GM18858 (cell line): ENCODE measurements at regions not wholly inside any gene's neighbourhood (a gene's known extent, or its start where the extent isn't known, plus 50 kb on each side); places are given as distances from the start of the nearest gene placed in this dataset.

Experiments
- ATAC-seq: cut with Tn5 transposase; IDR thresholded peaks from one replicate; pipeline ENCODE4 v1.9.1; 2021; ENCODE audit not compliant: unreplicated experiment

DNA sequence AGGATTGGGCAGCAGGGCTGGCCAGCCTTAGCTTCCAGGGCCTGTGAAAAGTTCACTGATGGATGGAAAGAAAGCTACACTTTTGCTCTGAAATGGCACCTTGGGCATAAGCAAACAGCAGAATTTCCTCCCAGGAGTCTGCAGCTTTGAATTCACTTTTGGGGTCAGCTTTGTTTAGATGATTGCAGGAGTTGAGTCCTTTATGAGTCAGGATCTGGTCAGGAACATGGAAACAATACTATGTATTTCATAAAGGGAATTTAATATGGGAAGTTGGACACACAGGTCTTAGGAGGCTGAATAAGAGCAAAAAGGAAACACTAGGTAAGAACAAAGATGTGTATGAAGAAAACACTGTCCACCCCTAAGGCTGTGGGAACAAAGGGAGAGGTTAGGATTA lies 345.3 kb downstream of the TSN start:
- no peak for ATAC-seq

DNA sequence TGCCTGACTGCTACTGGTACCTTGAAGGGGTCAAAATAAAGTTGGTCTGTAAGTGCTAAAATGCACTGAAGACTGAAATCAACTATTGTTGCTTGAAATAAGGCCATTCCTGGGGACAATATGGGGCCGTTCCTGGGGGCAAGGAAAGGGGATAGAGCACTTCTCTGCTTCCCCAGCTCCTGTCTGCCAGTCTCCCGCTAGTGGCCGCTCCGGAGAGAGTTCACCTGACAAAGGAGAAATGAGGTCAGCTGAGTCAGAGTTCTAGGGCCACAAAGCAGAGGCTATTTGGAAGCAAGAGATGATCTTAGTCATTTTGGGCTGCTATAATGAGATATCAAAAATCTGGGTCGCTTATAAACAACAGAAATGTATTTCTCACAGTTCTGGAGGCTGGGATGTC lies 345.9 kb downstream of the TSN start:
- no peak for ATAC-seq

DNA sequence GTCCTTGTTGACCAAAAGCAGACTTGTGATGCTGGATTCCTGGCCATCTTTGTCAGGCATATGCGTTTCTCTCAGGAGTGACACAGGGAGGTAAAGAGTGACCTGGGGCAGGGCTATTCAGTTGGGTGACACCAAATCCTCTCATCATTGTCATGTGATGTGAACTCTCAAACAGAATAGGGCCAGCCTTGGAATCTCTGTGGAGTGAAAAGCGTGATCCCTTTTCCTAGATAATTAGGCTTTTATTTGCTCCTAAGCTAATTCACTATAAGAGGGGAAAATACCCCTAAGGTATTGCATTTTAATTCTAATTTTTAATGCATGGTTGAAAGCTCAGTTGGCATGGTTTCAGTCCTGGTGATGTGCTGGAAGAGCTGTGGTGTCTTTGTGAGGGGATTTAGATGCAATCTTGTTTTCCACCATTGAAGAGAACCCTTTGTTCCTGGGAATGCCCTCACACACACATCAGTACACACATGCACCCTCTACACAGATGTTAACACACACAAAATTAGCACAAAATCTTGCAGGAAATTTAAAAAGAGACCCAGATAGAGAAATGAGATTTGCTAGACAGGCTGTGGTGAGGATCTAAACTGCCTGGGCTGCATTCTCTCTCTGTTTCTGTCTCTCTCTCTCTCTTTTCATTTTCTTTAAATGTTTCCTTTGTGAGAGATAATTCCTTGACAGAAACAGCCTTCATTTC lies 349.9 kb downstream of the TSN start:
- no peak for ATAC-seq

DNA sequence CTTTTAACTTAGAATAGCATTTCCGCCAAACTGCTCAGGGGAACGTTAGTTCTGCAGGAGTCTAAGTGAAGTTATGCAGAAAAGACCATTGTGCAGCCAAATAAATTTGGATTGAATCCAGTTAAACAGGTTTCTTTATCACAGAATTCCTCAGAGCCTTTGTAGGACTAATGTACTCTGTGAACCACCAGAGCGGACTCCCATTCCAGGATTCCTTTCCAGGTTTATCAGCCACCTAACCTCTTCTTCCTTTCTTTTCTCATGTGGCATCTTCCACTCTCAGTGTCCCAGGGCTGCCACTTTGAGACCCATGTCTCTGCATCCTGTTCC lies 350.4 kb downstream of the TSN start:
- ATAC-seq: no peak

DNA sequence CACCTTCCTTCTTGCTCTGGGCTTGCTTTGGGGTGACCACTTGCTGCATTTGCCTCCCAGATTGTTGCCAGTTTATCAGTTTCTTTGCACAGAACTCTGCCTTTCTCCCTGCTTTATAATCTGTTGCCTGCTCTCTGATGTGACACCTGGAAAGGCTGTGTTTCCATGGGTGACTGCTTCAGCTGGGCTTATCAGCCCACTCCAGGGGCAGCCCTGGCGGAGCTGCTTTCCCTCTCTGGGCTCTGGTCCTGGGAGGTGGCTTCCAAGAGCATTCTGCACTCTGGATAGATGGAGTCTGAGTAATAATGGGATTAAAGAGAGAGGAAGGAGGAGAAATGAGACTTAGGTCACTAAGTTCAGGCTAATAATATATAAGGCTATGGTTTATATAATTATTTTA lies 352.7 kb downstream of the TSN start:
- no peak for ATAC-seq

DNA sequence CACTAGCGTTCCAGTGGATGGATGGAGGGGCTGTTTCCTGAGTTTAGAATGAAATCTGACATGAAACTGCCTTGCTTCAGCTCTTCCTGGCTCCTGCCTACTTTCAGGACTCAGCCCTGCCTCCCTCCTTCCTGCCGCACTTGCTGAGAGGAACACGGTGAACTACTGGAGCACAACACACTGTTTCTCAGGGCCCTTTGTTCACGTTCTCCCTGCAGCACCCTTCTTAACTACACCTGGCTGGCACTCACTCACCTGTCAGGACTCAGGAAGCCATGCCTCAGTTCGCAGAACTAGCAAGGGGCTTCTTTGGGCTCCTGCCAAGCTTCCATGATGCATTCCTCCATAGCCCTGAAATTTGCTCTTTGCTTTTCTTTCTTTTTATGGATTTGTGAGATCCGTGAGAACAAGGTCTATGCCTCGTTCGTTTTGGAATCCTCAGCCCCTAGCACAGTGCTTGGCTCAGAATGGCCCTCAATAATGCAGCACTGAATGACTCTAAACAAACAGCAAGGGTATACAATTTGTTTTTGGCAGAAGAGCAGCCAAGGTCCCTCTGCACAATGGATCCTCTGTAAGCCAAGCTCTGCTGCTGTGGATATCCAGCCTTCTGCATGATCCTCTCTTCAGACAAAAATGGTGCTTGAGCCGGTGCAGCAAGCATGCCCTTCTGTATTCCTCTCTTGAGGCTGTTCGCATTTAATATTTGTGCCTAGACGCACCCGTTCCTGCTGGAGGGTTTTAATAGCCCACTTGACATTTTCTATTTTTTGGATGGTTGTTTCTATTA lies 357.0 kb downstream of the TSN start:
- no peak for ATAC-seq

DNA sequence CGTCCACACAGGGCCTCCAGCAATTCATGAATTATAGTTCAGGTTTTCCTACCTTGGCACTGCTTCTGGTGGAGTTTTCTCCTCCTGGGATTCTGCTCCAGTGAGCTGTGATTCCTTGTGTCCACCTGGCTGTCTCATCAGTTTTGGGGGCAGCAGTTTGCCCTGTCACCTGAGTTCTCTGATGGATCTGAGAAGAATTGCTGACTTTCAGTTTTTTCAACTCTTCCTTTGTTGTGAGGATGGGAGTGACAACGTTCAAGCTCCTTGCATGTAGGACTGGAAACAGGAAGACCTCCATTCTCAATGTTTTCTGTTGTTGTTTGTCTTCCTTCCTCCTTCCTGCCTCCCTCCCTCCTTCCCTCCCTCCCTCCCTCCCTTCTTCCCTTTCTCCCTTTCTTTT lies 359.0 kb downstream of the TSN start:
- no peak for ATAC-seq

DNA sequence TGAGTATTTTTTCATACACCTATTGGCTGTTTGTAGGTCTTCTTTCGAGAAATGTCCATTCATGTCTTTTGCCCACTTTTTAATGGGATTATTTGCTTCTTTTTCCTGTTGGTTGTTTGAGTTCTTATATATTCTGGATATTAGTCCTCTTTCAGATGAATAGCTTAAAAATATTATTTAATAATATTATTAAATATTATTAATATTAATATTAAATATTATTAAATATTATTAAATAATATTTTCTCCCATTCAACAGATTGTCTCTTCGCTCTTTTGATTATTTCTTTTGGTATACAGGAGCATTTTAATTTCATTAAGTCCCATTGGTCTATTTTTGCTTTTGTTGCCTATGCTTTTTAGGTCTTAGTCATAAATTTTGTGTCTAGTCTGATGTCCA lies 361.9 kb downstream of the TSN start:
- ATAC-seq: no peak

DNA sequence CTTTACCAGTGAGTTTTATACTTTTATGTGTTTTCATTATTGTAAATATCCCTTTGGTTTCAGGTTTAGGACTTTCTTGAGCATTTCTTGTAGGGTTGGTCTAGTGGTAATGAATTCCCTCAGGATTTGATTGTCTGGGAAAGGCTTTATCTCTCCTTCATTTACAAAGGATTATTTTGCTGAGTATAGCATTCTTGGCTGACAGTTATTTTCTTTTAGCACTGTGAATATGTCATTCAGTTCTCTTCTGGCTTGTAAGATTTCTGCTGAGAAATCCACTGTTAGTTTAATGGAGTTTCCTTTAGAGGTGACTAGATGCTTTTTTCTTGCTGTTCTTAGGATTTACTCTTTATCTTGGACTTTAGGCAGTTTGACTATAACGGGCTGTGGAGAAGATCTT lies 373.9 kb downstream of the TSN start:
- no peak for ATAC-seq

DNA sequence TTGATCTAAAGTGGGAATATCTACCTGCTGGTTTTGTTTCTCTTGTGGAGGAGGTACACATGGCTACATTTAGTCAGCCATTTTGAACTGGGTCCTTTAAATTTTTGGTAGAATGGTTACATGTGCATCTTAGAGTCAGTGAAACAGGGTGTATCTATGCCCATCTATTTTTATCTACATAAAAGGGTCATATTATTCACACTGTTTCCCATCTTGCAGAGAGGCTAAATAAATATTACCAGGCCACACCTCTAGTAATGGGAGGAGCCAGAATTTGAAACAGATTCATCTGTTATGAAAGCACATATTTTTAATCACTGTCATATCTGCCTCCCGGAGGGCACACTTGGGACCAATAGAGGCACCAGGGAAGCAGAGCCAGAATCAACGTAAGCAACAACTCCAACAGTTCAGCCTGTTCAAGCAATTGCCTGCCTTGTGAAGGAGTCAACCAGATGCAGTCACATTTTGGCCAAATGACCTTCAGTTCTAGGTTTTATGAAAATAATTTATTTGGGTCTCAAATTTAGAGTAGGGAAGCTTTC lies 376.8 kb downstream of the TSN start:
- ATAC-seq: no peak

DNA sequence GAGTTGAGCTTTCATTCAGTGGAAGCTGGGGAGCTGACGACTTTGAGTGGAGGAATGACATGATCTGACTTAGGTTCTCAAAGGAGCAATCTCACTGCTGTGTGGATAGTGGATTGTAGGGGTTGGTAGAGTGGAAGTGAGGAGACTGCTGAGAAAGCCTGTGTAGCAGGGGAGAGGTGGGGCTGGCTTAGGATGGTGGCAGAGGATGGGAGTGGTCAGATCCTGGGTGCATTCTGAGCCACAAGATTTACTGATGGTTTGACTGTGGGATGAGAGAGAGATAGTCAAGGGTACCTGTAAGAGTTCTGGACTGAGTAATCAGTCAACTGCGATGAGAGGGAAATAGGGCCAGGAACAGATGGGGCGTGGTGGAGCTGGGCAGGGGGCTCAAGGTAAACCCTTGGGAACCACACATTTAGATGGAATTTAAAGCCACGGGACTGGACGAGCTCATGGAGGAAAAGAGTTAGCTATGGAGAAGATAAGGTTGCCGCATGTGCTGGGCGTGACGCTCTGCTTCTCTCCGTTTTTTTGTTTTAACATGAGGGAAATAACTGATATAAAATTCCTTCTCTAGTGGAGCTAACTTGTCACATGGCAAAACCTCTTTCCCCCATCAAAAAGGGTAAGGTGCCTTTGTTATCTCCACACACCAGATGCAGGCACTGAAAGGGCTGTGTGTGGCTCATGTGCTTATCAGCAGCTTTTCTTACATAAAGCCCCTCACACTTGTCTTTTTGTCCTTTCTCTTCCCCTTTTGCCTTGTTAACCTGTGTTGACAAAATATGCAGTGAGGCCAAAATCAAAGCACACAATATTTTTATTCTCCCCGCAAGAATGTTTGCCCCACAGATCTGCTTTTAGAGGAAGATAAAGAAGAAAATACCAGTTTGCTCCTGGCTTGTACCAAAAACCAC lies 379.8 kb downstream of the TSN start:
- no peak for ATAC-seq

DNA sequence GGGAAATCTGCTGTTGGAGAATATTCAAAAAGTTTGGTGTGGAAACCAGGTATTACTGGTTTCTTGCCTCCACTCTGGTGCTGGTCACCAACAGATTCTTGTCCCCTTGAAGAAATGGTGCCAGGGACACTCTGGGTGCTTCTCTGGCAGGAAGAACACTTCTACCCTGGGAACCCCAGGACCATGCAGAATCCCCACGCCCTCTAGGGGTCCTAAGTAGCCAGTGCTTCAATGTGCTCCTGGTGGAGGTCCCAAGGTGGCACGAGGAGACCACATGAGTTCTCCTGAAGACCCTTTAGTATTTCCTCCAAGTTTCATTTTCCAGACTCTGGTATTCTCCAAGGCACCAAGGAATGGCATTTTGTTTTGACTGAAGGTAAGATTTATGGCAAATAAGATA lies 380.6 kb downstream of the TSN start:
- ATAC-seq: no peak

DNA sequence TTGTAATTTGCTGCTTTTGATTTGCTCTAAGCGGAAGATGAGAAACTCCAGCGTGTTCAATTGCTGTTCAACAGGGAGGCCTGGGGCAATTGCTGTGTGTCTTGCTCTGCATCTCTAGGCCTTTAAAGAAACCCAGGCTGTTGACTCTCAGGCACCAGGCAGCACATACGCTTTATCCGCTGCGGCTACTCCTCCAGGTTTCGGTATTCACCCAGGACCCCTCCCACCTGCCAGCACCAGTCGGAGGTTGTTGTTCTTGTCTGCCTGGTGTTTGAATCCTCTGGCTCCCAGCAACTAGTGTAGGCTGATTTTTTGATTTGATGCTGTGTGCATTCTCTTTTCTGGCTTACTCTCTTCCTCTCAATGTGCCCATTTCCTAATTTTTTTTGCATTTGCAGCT lies 383.1 kb downstream of the TSN start:
- no peak for ATAC-seq

DNA sequence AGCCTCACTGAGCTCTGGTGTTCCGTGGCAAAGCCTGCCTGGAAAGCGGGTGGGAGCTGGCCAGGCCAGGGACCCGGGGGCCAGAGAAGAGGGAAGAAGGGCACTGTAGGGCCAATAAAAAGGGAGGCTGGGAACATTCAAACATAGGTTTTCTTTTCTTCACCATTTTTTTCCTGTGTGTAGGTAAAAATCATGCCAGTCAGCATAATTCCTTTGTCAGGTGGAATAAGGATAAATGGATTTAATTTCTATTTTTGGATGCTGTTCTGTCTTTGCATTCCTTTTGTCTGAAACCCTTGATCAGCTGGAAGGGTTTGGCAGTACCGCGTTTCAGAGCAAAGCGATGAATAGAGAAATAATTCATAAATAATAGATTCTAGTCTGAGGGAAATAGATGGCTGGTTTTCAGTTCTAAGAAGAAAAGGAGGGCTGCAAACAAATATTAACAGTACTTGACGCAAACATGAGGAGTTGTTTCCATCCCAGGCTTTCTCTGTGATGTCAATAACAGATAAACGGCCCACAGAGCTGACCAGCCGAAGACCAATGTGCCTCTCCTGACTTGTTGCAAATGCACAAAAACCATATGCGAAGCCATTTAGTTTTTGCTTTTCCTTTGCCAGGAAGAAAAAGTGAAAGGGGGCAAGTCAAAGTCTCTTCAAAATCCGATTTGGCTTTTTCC lies 384.4 kb downstream of the TSN start:
- no peak for ATAC-seq

DNA sequence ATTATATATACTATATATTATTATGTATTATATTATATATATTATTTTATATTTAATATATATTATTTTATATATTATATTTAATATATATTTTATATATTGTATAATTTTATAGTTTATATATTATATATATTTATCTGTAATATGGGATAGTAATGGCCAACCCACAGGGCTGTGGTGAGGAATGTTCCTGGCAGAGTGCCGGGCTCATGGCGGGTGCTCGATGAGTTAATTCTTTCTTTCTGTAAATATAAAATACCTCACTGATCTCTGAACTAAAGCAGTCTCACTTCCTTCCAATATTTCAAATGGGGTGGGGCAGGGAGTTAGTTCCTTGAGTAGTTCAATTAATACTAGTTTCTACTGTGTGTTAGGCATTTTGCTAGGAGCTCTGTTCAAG lies 389.4 kb downstream of the TSN start:
- no peak for ATAC-seq

DNA sequence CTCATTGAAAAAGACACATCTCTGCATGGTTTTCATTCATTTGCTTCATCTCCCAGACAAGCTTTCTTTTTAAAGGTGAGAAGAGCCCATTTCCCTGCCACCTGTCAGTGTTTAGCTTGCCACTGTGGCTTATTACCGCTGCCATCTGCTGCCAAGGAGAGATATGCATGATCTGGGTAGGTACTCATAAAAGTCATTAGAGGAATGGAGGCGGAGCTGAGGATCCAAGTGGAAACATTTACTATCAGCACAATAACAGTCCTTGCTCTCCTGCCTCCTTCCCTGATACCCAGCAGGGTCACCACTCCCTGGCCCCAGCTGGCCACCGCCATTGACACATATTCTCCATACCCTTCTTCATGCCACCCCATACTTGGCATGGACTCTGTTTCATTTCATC lies 390.4 kb downstream of the TSN start:
- no peak for ATAC-seq

DNA sequence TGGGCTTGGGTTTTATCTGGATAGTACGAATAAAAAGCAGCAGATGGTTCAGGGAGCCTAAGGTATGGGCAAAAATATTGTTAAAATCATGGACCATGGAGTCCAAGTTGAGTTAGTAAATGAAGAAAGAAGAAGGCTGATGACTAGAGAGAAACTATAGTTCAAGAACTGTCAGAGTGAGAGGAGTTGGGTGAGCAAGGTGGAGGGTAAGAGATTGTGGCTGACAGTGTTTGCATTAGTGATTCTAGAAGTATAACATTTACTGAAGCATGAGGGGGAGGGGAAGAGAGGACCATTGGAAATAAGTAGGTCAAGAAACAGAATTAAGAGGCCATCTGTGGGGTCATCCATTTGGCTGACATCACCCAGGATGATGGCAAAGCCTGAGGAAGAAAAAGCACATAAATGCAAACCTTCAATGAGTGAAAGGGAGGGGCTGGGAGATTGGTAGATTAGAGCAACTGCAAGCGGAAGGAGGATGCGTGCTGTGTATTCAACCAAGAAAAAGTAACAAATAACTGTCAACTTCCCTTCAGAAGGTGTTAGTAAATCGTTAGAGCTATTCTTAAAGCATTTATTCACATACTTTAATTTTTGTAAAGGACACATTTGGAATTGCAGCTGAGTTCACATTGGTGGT lies 392.8 kb downstream of the TSN start:
- no peak for ATAC-seq

DNA sequence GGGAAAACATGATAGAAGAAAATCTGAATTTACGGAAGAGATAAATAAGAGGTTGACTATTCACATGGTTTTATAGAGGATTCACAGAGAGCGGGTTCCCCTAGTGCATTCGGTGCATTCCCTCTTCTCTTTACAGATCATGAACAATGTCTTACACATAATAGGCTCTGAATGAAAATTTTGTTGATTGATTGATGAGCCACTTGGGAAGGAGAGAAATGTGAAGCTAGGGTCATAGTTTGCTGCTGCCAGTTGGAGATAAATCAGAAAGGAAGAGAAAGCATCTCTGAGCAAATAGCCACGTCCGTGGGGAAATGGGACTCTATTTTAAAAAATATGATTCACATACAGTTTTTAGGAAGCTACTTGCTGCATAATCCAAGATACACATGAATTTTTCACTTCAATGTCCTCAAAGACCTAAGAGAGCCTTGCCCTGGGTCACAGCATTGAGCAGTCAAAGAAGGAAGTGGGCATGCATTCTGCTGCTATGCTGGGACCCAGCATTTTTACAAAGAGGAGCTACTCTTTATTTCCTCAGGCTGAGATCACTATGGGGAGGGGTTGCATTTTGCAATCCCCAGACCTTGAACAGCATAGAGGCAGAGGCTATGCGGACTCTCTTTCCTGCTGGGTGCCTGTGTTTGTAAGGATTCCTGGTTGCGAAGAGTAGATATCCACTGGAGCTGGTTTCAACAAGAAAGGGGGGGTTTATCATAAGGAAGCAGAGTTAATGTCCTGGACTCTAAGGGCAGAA lies 395.3 kb downstream of the TSN start:
- ATAC-seq: no peak

DNA sequence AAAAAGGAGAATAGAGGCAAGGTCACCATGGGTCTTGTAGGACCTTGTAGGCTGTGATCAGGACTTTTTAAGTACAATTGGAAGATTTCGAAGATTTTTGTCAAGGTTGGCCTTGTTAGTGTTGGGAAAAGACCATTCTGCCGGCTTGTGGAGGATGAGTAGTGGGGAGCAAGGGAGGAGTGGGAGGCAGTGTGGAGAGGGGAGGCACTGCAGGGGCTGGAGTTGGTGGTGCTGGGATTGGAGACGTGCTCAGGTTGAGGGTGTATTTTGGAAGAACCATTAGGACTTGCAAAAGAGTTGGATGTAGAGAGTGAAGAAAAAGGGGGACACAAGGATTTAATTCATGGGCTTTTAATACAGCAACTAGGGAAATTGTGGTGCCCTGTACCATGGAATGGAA lies 397.1 kb downstream of the TSN start:
- ATAC-seq: no peak
